ENCODE measurements at regions not wholly inside any gene's neighbourhood (a gene's known extent, or its start where the extent isn't known, plus 50 kb on each side); places are given as distances from the start of the nearest gene placed in this dataset.
"Not testable (repeated sequence)": the region's sequence is repeated elsewhere in the genome, so short reads cannot be mapped to it uniquely, and the experiment has no call there.

- no peak for DNase-seq (ENCODE audit: low read depth in 4 of 4, low spot score in 3 of 4)
These were observed 112.5 kb upstream of the SALL3 start for GRCh38 chr18:78867131-78867530.

DNA sequence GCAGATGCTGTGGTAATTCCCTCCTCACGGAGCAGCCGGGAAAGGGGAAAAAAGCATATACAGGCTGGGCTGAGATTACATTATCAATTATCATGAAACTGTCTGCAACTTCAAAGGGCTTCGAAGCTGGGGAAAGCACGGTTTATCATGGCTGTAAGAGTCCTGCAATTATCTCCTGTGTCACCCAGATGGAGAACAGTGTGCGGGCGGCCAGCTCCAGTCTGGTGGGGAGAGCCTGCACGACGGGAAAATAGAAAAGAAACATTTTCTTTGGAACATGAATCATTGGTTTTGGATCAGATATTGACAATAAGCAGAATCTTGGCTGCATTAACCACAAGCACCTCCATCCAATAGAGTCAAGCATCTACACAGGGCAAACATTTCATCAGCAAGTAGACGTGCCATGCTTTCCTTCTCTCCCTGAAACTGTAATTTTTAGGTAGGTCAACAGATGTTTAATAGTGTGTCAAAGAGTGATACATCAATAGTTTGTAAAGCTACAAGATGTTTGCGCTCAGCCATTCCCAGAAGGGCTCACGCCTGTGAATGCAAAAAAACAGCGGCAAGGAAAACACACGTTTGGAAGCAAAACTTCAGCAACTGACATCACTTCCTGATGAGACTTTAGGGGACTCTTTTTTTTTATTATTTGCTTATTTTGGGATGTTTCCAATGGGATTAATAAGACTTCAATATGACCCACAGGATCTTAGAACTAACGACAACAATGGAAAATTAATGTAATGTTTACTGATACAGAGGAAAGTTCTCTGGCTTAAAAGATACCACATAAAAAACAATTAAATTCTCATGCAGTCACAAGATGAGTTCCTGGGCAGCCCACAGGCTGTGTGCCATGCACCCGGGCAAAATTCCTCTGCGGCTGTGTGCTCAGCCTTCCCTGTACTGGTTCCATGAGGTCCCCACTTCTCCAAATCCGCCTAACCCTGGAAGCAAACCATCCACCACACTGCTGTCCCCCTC, 111.0 kb upstream of the SALL3 start:
- DNase-seq (ENCODE audit: low read depth in 4 of 4, low spot score in 3 of 4) = no peak

DNA sequence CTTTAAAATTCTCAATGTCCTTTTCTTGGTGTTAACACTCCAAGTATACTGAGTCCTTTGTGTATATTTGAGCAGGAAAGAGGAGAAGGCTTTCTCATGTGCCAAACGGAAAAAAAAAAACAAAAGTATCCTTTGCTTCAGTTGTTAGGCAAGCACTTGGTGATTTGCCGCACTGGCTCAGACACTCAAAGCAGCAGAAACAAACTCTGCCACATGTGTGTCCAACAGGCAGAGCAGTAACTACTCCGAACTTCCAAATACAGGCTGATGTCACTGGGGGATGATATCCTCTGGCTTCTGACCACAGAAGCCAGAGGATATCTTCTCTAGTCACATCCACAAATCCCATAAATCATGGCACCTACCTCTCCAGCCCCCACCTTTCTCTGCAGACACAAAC, 108.0 kb upstream of the SALL3 start:
- DNase-seq (ENCODE audit: low read depth in 4 of 4, low spot score in 3 of 4) = no peak

GRCh38 chr18:78873926-78874500, 105.6 kb upstream of the SALL3 start:
- DNase-seq (ENCODE audit: low read depth in 4 of 4, low spot score in 3 of 4) = no peak

- DNase-seq (ENCODE audit: low read depth in 4 of 4, low spot score in 3 of 4) = no peak
These were observed 104.4 kb upstream of the SALL3 start for GRCh38 chr18:78875016-78875777.

GRCh38 chr18:78875778-78876650, 103.6 kb upstream of the SALL3 start:
- no peak for DNase-seq (ENCODE audit: low read depth in 4 of 4, low spot score in 3 of 4)

GRCh38 chr18:78876868-78877267, 102.8 kb upstream of the SALL3 start:
- DNase-seq (ENCODE audit: low read depth in 4 of 4, low spot score in 3 of 4) = no peak

DNA sequence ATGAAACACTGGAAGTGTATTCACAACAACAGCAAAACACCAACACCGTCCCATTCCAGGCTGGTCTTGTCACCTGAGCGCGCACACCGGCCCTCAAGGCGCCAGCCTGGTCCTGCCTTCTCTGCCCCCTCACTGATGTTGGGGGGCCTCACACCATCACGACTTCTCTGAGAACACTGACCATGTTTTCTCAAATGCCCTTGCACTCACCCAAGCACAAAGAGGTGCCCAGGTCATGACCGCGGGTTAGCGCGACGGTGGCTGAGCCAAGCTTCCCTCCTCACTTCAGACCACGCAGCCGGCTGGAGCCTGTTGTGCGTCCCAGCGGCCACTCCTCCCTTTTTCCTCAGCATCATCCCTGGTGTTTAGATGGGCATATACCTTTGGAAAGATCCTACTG, 101.3 kb upstream of the SALL3 start:
- DNase-seq (ENCODE audit: low read depth in 4 of 4, low spot score in 3 of 4) = no peak

- DNase-seq (ENCODE audit: low read depth in 4 of 4, low spot score in 3 of 4) = not testable (repeated sequence)
These were observed 100.3 kb upstream of the SALL3 start for GRCh38 chr18:78879072-78879883.

DNA sequence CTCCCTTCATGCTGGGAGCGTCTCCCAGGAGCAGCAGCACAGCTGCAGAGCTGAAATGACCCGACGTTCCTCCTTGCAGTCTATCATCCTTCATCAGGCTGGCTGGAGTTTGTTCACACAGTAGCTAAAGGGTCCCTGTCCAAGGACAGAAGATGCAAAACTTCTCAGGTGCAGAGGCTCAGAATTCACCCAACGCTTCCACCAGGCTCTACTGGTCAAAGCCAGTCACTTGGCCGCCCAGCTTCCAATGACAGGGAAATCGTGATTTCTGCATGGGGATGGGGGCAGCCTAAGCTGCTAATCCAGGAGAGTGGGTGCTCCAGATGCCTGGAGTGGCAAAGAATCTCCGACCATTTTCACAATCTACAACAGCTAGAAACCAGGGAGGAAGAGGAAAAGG, 97.0 kb upstream of the SALL3 start:
- no peak for DNase-seq (ENCODE audit: low read depth in 4 of 4, low spot score in 3 of 4)

- no peak for DNase-seq (ENCODE audit: low read depth in 4 of 4, low spot score in 3 of 4)
These were observed 96.1 kb upstream of the SALL3 start for GRCh38 chr18:78883501-78883900.

GRCh38 chr18:78884502-78884901, 95.1 kb upstream of the SALL3 start:
- DNase-seq (ENCODE audit: low read depth in 4 of 4, low spot score in 3 of 4) = no peak

- DNase-seq (ENCODE audit: low read depth in 4 of 4, low spot score in 3 of 4) = no peak
These were observed 90.4 kb upstream of the SALL3 start for GRCh38 chr18:78889250-78889649.

- DNase-seq (ENCODE audit: low read depth in 4 of 4, low spot score in 3 of 4) = no peak
These were observed 89.2 kb upstream of the SALL3 start for GRCh38 chr18:78890388-78890787.

DNA sequence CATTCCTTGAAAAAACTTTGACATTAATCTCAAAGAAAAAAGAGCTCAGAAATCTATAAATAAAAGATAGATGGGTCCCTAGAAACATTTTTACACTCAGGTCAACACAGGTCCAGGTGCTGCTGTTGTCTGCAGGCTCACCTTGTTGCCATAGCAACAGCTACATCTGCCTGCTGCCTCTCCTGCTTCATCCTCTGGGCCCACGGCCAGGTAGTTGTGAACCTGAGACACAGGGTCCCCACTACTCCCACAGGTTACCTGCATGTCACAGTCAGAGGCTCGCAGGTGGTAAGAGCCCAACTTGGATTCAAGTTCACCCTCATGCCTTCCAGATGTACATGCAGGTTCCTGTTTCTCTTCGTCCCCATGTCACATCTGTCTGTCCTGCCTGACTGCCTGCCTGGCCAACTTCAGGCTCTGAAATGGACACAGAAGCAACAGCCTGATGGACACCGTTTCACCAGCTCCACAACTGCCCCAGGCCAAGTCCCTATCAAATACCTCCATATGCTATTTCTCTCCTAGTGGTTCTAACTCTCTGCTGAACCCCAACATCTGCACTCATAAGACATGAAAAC, 88.3 kb upstream of the SALL3 start:
- no peak for DNase-seq (ENCODE audit: low read depth in 4 of 4, low spot score in 3 of 4)

DNA sequence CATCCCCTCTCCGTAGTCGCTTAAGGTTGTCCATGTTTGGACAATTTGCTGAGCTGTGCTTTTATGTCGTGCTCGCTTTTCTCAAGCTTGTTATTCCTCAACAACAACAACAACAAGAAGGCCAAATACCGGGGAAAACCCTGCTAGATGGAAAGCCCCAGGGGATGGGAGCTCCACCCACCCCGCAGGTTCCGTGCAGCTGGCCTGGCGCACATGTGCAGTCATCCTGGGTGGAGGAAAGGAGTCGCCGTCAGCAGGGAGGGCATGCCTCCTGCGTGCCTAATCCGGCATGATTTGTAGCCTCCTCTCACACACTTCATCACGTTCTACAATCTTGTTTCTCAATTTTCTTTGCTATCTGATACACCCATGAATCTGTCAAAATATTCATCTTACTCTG, 87.4 kb upstream of the SALL3 start:
- no peak for DNase-seq (ENCODE audit: low read depth in 4 of 4, low spot score in 3 of 4)

- DNase-seq (ENCODE audit: low read depth in 4 of 4, low spot score in 3 of 4) = no peak
These were observed 86.9 kb upstream of the SALL3 start for GRCh38 chr18:78892721-78893120.

- DNase-seq (ENCODE audit: low read depth in 4 of 4, low spot score in 3 of 4) = no peak
These were observed 86.2 kb upstream of the SALL3 start for GRCh38 chr18:78893281-78894032.

GRCh38 chr18:78894033-78894305, 85.6 kb upstream of the SALL3 start:
- no peak for DNase-seq (ENCODE audit: low read depth in 4 of 4, low spot score in 3 of 4)
